Activated T-cell treated with anti-CD3 and anti-CD28 coated beads, Interleukin-2, amount 50 U/mL, for 24 hours (primary cell): ENCODE measurements at regions not wholly inside any gene's neighbourhood (a gene's known extent, or its start where the extent isn't known, plus 50 kb on each side); places are given as distances from the start of the nearest gene placed in this dataset.

ENCODE experiments used
- DNase-seq: peaks from one replicate; pipeline ENCODE4 v3.0.0-alpha.2; 2020
- H3K27ac Mint-ChIP-seq: 2 replicates; pipeline ENCODE4 v1.8.0; 2020; ENCODE audit warnings: mild to moderate bottlenecking, mixed read lengths
- H3K27me3 Mint-ChIP-seq: 2 replicates; pipeline ENCODE4 v1.8.0; 2020; ENCODE audit warnings: mixed read lengths
- H3K36me3 Mint-ChIP-seq: 2 replicates; pipeline ENCODE4 v1.8.0; 2020; ENCODE audit warnings: low read depth, mixed read lengths
- H3K4me1 Mint-ChIP-seq: 2 replicates; pipeline ENCODE4 v1.8.0; 2020; ENCODE audit warnings: low read depth, mixed read lengths
- H3K4me3 Mint-ChIP-seq: 2 replicates; pipeline ENCODE4 v1.8.0; 2020; ENCODE audit warnings: mild to moderate bottlenecking, moderate library complexity, mixed read lengths
- H3K9me3 Mint-ChIP-seq: 2 replicates; pipeline ENCODE4 v1.8.0; 2020; ENCODE audit warnings: mixed read lengths

- H3K9me3 Mint-ChIP-seq = peaks cover 6% of the 10 kb centered on the region
- H3K36me3 Mint-ChIP-seq = no peaks in the 10 kb centered on the region
- no peak overlapping the region for H3K27ac Mint-ChIP-seq
- H3K4me3 Mint-ChIP-seq = no peak overlapping the region
- H3K27me3 Mint-ChIP-seq = no peaks in the 10 kb centered on the region
- DNase-seq = no peak
- H3K4me1 Mint-ChIP-seq = no peaks in the 10 kb centered on the region
Observed at GRCh38 chr16:9366048-9366969, 274.9 kb downstream of the HAPSTR1 start.

GRCh38 chr16:9370061-9370491 lies 278.6 kb downstream of the HAPSTR1 start:
- no peak overlapping the region for H3K4me3 Mint-ChIP-seq
- peaks cover 11% of the 10 kb centered on the region for H3K9me3 Mint-ChIP-seq
- H3K27me3 Mint-ChIP-seq = no peaks in the 10 kb centered on the region
- no peak overlapping the region for H3K27ac Mint-ChIP-seq
- no peaks in the 10 kb centered on the region for H3K36me3 Mint-ChIP-seq
- no peaks in the 10 kb centered on the region for H3K4me1 Mint-ChIP-seq
- no peak for DNase-seq

DNA sequence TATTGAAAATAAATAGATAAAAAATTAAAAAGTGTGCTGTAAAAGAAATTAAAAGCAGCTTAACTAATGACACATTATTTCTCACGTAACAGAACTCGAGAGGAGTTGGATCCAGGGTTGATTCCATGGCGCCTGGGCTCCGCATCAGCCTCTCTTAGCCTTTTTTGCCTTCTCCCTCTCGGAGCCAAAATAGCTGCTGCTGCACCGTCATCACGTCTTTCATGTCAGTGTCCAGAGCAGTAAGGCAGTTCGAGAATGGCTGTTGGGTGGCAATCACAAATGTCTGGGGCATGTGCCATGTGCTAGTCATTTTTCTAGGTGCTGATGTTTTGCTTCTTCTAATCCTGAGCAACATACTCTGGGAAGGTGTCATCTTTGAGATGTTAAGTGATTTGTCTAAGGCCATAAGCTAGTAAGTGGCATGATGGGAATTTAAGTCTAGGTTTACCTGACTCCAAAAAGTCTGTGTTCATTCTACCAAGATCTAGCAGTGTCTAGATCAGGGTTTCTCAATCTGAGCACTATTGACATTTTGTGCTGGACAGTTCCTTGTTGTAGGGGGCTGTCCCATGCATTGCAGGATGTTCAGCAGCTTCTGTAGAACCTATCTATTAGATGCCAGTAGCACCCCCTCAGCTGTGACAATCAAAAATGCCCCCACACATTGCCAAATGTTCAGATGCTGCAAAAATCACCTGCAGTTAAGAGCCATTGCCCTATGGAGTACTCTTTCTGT lies 280.4 kb downstream of the HAPSTR1 start:
- H3K36me3 Mint-ChIP-seq = no peaks in the 10 kb centered on the region
- no peak overlapping the region for H3K4me3 Mint-ChIP-seq
- DNase-seq = no peak
- H3K4me1 Mint-ChIP-seq = no peaks in the 10 kb centered on the region
- peaks cover 11% of the 10 kb centered on the region for H3K9me3 Mint-ChIP-seq
- H3K27ac Mint-ChIP-seq = no peak overlapping the region
- no peaks in the 10 kb centered on the region for H3K27me3 Mint-ChIP-seq

DNA sequence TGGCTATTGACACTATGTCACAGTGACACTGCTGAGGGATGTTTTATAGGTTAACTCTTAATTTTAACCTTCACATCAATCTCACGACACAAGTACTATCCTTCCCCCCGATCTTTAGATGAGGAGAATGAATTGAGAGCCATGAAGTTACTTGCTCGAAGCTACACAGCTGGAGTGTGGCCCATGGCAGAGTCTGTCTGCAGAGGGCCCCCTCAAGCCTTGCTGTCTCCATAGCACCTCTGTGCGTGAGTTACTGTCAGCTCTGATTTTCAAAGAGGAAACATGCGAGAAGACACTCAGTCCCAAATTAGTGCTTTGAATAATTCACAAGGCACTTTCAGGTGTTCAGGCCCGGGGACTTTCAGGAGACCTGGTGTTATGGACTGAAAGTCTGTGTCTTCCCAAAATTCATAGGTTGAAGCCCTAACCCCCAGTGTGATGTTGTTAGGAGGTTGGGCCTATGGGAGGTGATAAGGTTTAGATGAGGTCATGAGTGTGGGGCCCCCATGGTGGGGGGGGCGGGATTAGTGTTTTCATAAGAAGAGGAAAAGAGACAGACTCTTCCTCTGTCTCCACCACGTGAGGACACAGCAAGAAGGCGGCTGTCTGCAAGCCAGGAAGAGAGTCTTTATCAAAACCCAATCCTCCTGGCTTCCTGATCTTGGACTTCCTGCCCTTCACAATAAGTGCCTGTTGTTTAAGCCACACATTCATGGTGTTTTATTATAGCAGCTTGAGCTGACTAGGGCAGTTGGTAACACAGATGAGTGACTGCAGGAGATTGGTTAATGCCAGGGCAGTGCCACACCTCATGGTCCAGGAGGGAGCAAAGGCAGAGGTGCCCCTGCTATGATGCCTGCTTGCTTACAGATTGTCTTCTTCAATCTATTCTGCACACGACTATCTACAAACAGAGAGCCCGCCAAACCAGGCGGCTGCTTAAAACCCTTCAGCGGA lies 281.8 kb downstream of the HAPSTR1 start:
- H3K9me3 Mint-ChIP-seq = peaks cover 9% of the 10 kb centered on the region
- no peak for DNase-seq
- H3K36me3 Mint-ChIP-seq = no peaks in the 10 kb centered on the region
- no peak overlapping the region for H3K27ac Mint-ChIP-seq
- H3K27me3 Mint-ChIP-seq = no peaks in the 10 kb centered on the region
- no peaks in the 10 kb centered on the region for H3K4me1 Mint-ChIP-seq
- no peak overlapping the region for H3K4me3 Mint-ChIP-seq

- Mint-ChIP-seq H3K27ac (no peak overlapping the region), H3K27me3 (peaks cover 4% of the 10 kb centered on the region), H3K4me3 (no peak overlapping the region), H3K36me3 (no peaks in the 10 kb centered on the region), H3K4me1 (no peaks in the 10 kb centered on the region), H3K9me3 (peaks cover 9% of the 10 kb centered on the region)
- DNase-seq = no peak
Observed at GRCh38 chr16:9374061-9374460, 282.6 kb downstream of the HAPSTR1 start.

DNA sequence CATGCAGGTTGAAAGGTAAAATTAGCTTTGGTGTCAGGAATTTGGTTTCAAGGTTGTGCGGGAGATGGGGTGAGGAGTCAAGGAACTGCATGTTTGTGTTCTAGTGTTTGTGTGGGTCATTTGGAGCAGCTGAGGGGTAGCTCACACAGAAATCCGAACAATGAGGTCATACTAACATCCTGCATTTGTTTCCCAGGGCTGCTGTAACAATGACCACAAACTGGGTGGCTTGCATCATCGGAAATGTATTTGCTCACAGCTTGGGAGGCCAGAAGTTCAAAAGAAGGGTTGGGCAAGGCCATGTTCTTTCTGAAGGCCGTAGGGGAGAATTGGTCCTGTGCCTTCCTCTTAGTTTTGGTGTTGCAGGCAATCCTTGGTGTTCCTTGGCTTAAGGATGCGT lies 287.4 kb downstream of the HAPSTR1 start:
- DNase-seq = no peak
- Mint-ChIP-seq H3K4me3 (no peak overlapping the region), H3K4me1 (no peaks in the 10 kb centered on the region), H3K27ac (no peak overlapping the region), H3K36me3 (no peaks in the 10 kb centered on the region), H3K27me3 (peaks cover 4% of the 10 kb centered on the region), H3K9me3 (no peaks in the 10 kb centered on the region)

GRCh38 chr16:9380221-9380620 lies 288.8 kb downstream of the HAPSTR1 start:
- DNase-seq = no peak
- Mint-ChIP-seq H3K27ac (no peak overlapping the region), H3K9me3 (no peaks in the 10 kb centered on the region), H3K4me3 (no peak overlapping the region), H3K36me3 (no peaks in the 10 kb centered on the region), H3K27me3 (peaks cover 4% of the 10 kb centered on the region), H3K4me1 (no peaks in the 10 kb centered on the region)

GRCh38 chr16:9381399-9381798 lies 290.0 kb downstream of the HAPSTR1 start:
- H3K4me3 Mint-ChIP-seq = no peak overlapping the region
- H3K9me3 Mint-ChIP-seq = no peaks in the 10 kb centered on the region
- no peak for DNase-seq
- peaks cover 4% of the 10 kb centered on the region for H3K27me3 Mint-ChIP-seq
- no peaks in the 10 kb centered on the region for H3K4me1 Mint-ChIP-seq
- no peak overlapping the region for H3K27ac Mint-ChIP-seq
- H3K36me3 Mint-ChIP-seq = no peaks in the 10 kb centered on the region

- H3K27me3 Mint-ChIP-seq = peaks cover 4% of the 10 kb centered on the region
- no peaks in the 10 kb centered on the region for H3K36me3 Mint-ChIP-seq
Observed at GRCh38 chr16:9381905-9382304, 290.5 kb downstream of the HAPSTR1 start.

GRCh38 chr16:9383281-9383680 lies 291.8 kb downstream of the HAPSTR1 start:
- no peak for DNase-seq
- no peaks in the 10 kb centered on the region for H3K36me3 Mint-ChIP-seq
- H3K27ac Mint-ChIP-seq = no peak overlapping the region
- H3K4me3 Mint-ChIP-seq = no peak overlapping the region
- no peaks in the 10 kb centered on the region for H3K4me1 Mint-ChIP-seq
- H3K9me3 Mint-ChIP-seq = peaks cover 5% of the 10 kb centered on the region
- peaks cover 4% of the 10 kb centered on the region for H3K27me3 Mint-ChIP-seq

More at GRCh38 chr16:9381905-9382304, 290.5 kb downstream of the HAPSTR1 start:
- H3K4me3 Mint-ChIP-seq = no peak overlapping the region
- no peaks in the 10 kb centered on the region for H3K4me1 Mint-ChIP-seq
- no peaks in the 10 kb centered on the region for H3K9me3 Mint-ChIP-seq
- no peak for DNase-seq
- no peak overlapping the region for H3K27ac Mint-ChIP-seq

DNA sequence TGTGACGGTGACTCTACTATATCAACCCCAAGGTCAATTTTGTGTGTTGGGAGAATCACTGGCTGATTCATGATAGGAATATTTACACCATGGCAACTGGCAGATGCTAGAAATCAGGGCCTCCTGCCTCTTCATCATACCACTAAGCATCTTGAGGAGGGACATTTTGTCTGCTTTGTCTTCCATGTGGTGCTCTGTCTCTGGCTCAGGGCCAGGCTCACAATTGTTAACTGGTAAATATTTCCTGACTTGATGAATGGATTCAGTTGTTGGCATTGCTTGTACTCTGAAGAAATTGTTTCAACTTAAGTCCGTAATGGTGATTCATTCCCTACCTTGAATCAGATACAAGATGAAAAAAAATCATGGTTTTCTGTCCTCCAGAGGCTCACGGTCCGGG lies 292.7 kb downstream of the HAPSTR1 start:
- Mint-ChIP-seq H3K36me3 (no peaks in the 10 kb centered on the region), H3K27me3 (no peaks in the 10 kb centered on the region), H3K4me3 (no peak overlapping the region), H3K27ac (no peak overlapping the region), H3K4me1 (no peaks in the 10 kb centered on the region), H3K9me3 (peaks cover 12% of the 10 kb centered on the region)
- no peak for DNase-seq

- no peaks in the 10 kb centered on the region for H3K36me3 Mint-ChIP-seq
- H3K27ac Mint-ChIP-seq = no peak overlapping the region
- peaks cover 19% of the 10 kb centered on the region for H3K9me3 Mint-ChIP-seq
- H3K4me3 Mint-ChIP-seq = no peak overlapping the region
- H3K4me1 Mint-ChIP-seq = no peaks in the 10 kb centered on the region
- no peak for DNase-seq
- no peaks in the 10 kb centered on the region for H3K27me3 Mint-ChIP-seq
Observed at GRCh38 chr16:9389543-9390207, 298.2 kb downstream of the HAPSTR1 start.

DNA sequence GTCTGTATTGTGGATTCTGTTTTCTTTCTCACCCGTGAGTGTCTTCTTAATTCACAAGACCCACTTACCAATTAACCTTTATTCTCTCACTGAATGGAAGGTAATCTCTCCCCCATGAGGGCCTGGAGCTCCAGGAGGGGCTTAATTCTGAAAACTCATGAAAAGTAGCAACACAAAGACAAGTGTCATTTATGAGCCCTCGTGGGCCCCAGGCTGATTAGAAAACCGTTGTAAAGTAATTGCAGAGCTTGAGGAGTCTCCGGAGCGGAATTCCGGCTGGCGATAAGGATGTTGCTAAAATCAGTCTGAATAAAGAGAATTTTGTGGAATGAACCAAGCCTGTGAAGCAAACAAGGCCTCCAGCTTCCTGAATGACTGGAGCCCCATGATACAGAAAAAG lies 301.5 kb downstream of the HAPSTR1 start:
- Mint-ChIP-seq H3K36me3 (no peaks in the 10 kb centered on the region), H3K4me1 (no peaks in the 10 kb centered on the region), H3K9me3 (peaks cover 15% of the 10 kb centered on the region), H3K27ac (no peak overlapping the region), H3K27me3 (no peaks in the 10 kb centered on the region), H3K4me3 (no peak overlapping the region)
- DNase-seq = no peak

- H3K27ac Mint-ChIP-seq = no peak overlapping the region
- H3K4me1 Mint-ChIP-seq = no peaks in the 10 kb centered on the region
- H3K9me3 Mint-ChIP-seq = peaks cover 12% of the 10 kb centered on the region
- no peaks in the 10 kb centered on the region for H3K36me3 Mint-ChIP-seq
- H3K27me3 Mint-ChIP-seq = no peaks in the 10 kb centered on the region
- no peak overlapping the region for H3K4me3 Mint-ChIP-seq
- no peak for DNase-seq
Observed at GRCh38 chr16:9393591-9393990, 302.1 kb downstream of the HAPSTR1 start.
